ENCODE measurements at regions not wholly inside any gene's neighbourhood (a gene's known extent, or its start where the extent isn't known, plus 50 kb on each side); places are given as distances from the start of the nearest gene placed in this dataset.

- Histone ChIP-seq H3K4me1 (ENCODE audit: control insufficient read depth in 2 of 2, insufficient read depth in 2 of 2, low read length in 2 of 2) (peaks cover 3 to 5% of the 10 kb centered on the region in 2 donors), H3K4me3 (ENCODE audit: low read length in 2 of 2) (no peak overlapping the region), H3K27ac (ENCODE audit: low read depth in 1 of 2, low read length in 1 of 2) (no peak overlapping the region), H3K9me3 (ENCODE audit: control insufficient read depth in 2 of 2, insufficient read depth in 1 of 2, low read length in 1 of 2) (no peaks in the 10 kb centered on the region), H3K36me3 (ENCODE audit: control insufficient read depth in 2 of 2, insufficient read depth in 2 of 2, low read length in 1 of 2) (no peaks in the 10 kb centered on the region), H3K27me3 (ENCODE audit: control insufficient read depth in 2 of 2, insufficient read depth in 1 of 2, low read length in 1 of 2) (peaks cover 6 to 29% of the 10 kb centered on the region in 2 donors)
- no peak for DNase-seq (ENCODE audit: low read depth in 6 of 9, low spot score in 9 of 9)
- WGBS: 92% methylated on average over 1 of the region's 1 CpG
Measured at GRCh38 chr1:89460325-89460724, 64.3 kb upstream of the LRRC8B start.

- Histone ChIP-seq H3K9me3 (ENCODE audit: control insufficient read depth in 2 of 2, insufficient read depth in 1 of 2, low read length in 1 of 2) (no peaks in the 10 kb centered on the region), H3K27ac (ENCODE audit: low read depth in 1 of 2, low read length in 1 of 2) (no peak overlapping the region), H3K4me1 (ENCODE audit: control insufficient read depth in 2 of 2, insufficient read depth in 2 of 2, low read length in 2 of 2) (peaks cover 3 to 5% of the 10 kb centered on the region in 2 donors), H3K27me3 (ENCODE audit: control insufficient read depth in 2 of 2, insufficient read depth in 1 of 2, low read length in 1 of 2) (peaks cover 7 to 40% of the 10 kb centered on the region in 2 donors), H3K4me3 (ENCODE audit: low read length in 2 of 2) (no peak overlapping the region), H3K36me3 (ENCODE audit: control insufficient read depth in 2 of 2, insufficient read depth in 2 of 2, low read length in 1 of 2) (no peaks in the 10 kb centered on the region)
- 84% methylated on average over 3 of the region's 3 CpGs for WGBS
- no peak for DNase-seq (ENCODE audit: low read depth in 6 of 9, low spot score in 9 of 9)
Measured at GRCh38 chr1:89462250-89462649, 62.4 kb upstream of the LRRC8B start.

- WGBS: 16% methylated on average over 2 of the region's 2 CpGs
- no peak overlapping the region for H3K4me3 ChIP-seq (ENCODE audit: low read length in 2 of 2)
- DNase-seq (ENCODE audit: low read depth in 6 of 9, low spot score in 9 of 9): peak in 1 of 9 donors; percentile 35
- H3K27ac ChIP-seq (ENCODE audit: low read depth in 1 of 2, low read length in 1 of 2): no peak overlapping the region
- no peaks in the 10 kb centered on the region for H3K9me3 ChIP-seq (ENCODE audit: control insufficient read depth in 2 of 2, insufficient read depth in 1 of 2, low read length in 1 of 2)
- peaks cover 3 to 5% of the 10 kb centered on the region in 2 donors for H3K4me1 ChIP-seq (ENCODE audit: control insufficient read depth in 2 of 2, insufficient read depth in 2 of 2, low read length in 2 of 2)
- no peaks in the 10 kb centered on the region for H3K36me3 ChIP-seq (ENCODE audit: control insufficient read depth in 2 of 2, insufficient read depth in 2 of 2, low read length in 1 of 2)
- peaks cover 7 to 40% of the 10 kb centered on the region in 2 donors for H3K27me3 ChIP-seq (ENCODE audit: control insufficient read depth in 2 of 2, insufficient read depth in 1 of 2, low read length in 1 of 2)
Measured at GRCh38 chr1:89464008-89464407, 60.6 kb upstream of the LRRC8B start.

- Histone ChIP-seq H3K9me3 (ENCODE audit: control insufficient read depth in 2 of 2, insufficient read depth in 1 of 2, low read length in 1 of 2) (no peaks in the 10 kb centered on the region), H3K27me3 (ENCODE audit: control insufficient read depth in 2 of 2, insufficient read depth in 1 of 2, low read length in 1 of 2) (peaks cover 7 to 40% of the 10 kb centered on the region in 2 donors), H3K4me3 (ENCODE audit: low read length in 2 of 2) (no peak overlapping the region), H3K27ac (ENCODE audit: low read depth in 1 of 2, low read length in 1 of 2) (no peak overlapping the region), H3K4me1 (ENCODE audit: control insufficient read depth in 2 of 2, insufficient read depth in 2 of 2, low read length in 2 of 2) (peaks cover 3 to 5% of the 10 kb centered on the region in 2 donors), H3K36me3 (ENCODE audit: control insufficient read depth in 2 of 2, insufficient read depth in 2 of 2, low read length in 1 of 2) (no peaks in the 10 kb centered on the region)
- WGBS: 98% methylated on average over 1 of the region's 1 CpG
- no peak for DNase-seq (ENCODE audit: low read depth in 6 of 9, low spot score in 9 of 9)
Measured at GRCh38 chr1:89465201-89465600, 59.4 kb upstream of the LRRC8B start.

- H3K27ac ChIP-seq (ENCODE audit: low read depth in 1 of 2, low read length in 1 of 2): no peak overlapping the region
Measured at GRCh38 chr1:89466307-89466930, 58.2 kb upstream of the LRRC8B start.

GRCh38 chr1:89472253-89472652 lies 52.4 kb upstream of the LRRC8B start:
- H3K27me3 ChIP-seq (ENCODE audit: control insufficient read depth in 2 of 2, insufficient read depth in 1 of 2, low read length in 1 of 2): peaks cover 0 to 2% of the 10 kb centered on the region in 2 donors
- no peaks in the 10 kb centered on the region for H3K9me3 ChIP-seq (ENCODE audit: control insufficient read depth in 2 of 2, insufficient read depth in 1 of 2, low read length in 1 of 2)
- H3K36me3 ChIP-seq (ENCODE audit: control insufficient read depth in 2 of 2, insufficient read depth in 2 of 2, low read length in 1 of 2): no peaks in the 10 kb centered on the region
- H3K27ac ChIP-seq (ENCODE audit: low read depth in 1 of 2, low read length in 1 of 2): no peak overlapping the region
- H3K4me3 ChIP-seq (ENCODE audit: low read length in 2 of 2): no peak overlapping the region
- 96% methylated on average over 1 of the region's 1 CpG for WGBS
- DNase-seq (ENCODE audit: low read depth in 6 of 9, low spot score in 9 of 9): no peak
- H3K4me1 ChIP-seq (ENCODE audit: control insufficient read depth in 2 of 2, insufficient read depth in 2 of 2, low read length in 2 of 2): no peaks in the 10 kb centered on the region

More at GRCh38 chr1:89466307-89466930, 58.2 kb upstream of the LRRC8B start:
- Histone ChIP-seq H3K36me3 (ENCODE audit: control insufficient read depth in 2 of 2, insufficient read depth in 2 of 2, low read length in 1 of 2) (no peaks in the 10 kb centered on the region), H3K4me1 (ENCODE audit: control insufficient read depth in 2 of 2, insufficient read depth in 2 of 2, low read length in 2 of 2) (peaks cover 3 to 5% of the 10 kb centered on the region in 2 donors), H3K9me3 (ENCODE audit: control insufficient read depth in 2 of 2, insufficient read depth in 1 of 2, low read length in 1 of 2) (no peaks in the 10 kb centered on the region), H3K27me3 (ENCODE audit: control insufficient read depth in 2 of 2, insufficient read depth in 1 of 2, low read length in 1 of 2) (peaks cover 7 to 35% of the 10 kb centered on the region in 2 donors), H3K4me3 (ENCODE audit: low read length in 2 of 2) (no peak overlapping the region)
- no peak for DNase-seq (ENCODE audit: low read depth in 6 of 9, low spot score in 9 of 9)
- WGBS: 36% methylated on average over 6 of the region's 6 CpGs

- Histone ChIP-seq H3K27me3 (ENCODE audit: control insufficient read depth in 2 of 2, insufficient read depth in 1 of 2, low read length in 1 of 2) (peaks cover 0 to 2% of the 10 kb centered on the region in 2 donors), H3K4me1 (ENCODE audit: control insufficient read depth in 2 of 2, insufficient read depth in 2 of 2, low read length in 2 of 2) (no peaks in the 10 kb centered on the region), H3K4me3 (ENCODE audit: low read length in 2 of 2) (no peak overlapping the region), H3K27ac (ENCODE audit: low read depth in 1 of 2, low read length in 1 of 2) (no peak overlapping the region), H3K36me3 (ENCODE audit: control insufficient read depth in 2 of 2, insufficient read depth in 2 of 2, low read length in 1 of 2) (no peaks in the 10 kb centered on the region), H3K9me3 (ENCODE audit: control insufficient read depth in 2 of 2, insufficient read depth in 1 of 2, low read length in 1 of 2) (no peaks in the 10 kb centered on the region)
- WGBS: over 99% methylated on average over 3 of the region's 3 CpGs
- no peak for DNase-seq (ENCODE audit: low read depth in 6 of 9, low spot score in 9 of 9)
Measured at GRCh38 chr1:89472886-89473417, 51.7 kb upstream of the LRRC8B start.
